ENCODE measurements at regions not wholly inside any gene's neighbourhood (a gene's known extent, or its start where the extent isn't known, plus 50 kb on each side); places are given as distances from the start of the nearest gene placed in this dataset.
A peak's percentile ranks its signal among the peaks of the same experiment; 100 is the strongest.

- H3K4me1 ChIP-seq, result no peaks in the 10 kb centered on the region
- H3K27ac ChIP-seq, result peak overlapping the region in 1 of 3 donors; percentile 18
- no peaks in the 10 kb centered on the region for H3K9me3 ChIP-seq
- intact Hi-C loops (cut with DNase I), result no loop called here
- DNase-seq, result no peak
- no peaks in the 10 kb centered on the region for H3K27me3 ChIP-seq
- no peaks in the 10 kb centered on the region for H3K36me3 ChIP-seq
- no peak overlapping the region for H3K4me3 ChIP-seq (replicated peaks in 1 of 3)
- TF ChIP-seq CTCF (IDR thresholded peaks at IDR 0.05), result no peak
- TF ChIP-seq POLR2A (IDR thresholded peaks at IDR 0.05), result no peak
- WGBS, 2 donors, result 32 to 85% methylated on average over 3 of the region's 3 CpGs
Observed at GRCh38 chr3:95408464-95408862, 1345.6 kb downstream of the NSUN3 start.

- Histone ChIP-seq H3K9me3 (no peaks in the 10 kb centered on the region), H3K27ac (no peak overlapping the region), H3K36me3 (no peaks in the 10 kb centered on the region), H3K4me3 (replicated peaks in 1 of 3) (no peak overlapping the region), H3K27me3 (no peaks in the 10 kb centered on the region), H3K4me1 (no peaks in the 10 kb centered on the region)
- no peak for TF ChIP-seq CTCF (IDR thresholded peaks at IDR 0.05)
- TF ChIP-seq POLR2A (IDR thresholded peaks at IDR 0.05), result no peak
- 85 to 100% methylated on average over 4 to 6 of the region's 6 CpGs for WGBS, 2 donors
- intact Hi-C loops (cut with DNase I), result no loop called here
- no peak for DNase-seq
Observed at GRCh38 chr3:95418251-95418650, 1355.4 kb downstream of the NSUN3 start.

GRCh38 chr3:95424279-95424678 is 1361.4 kb downstream of the NSUN3 start:
- H3K36me3 ChIP-seq, result no peaks in the 10 kb centered on the region
- no peak overlapping the region for H3K27ac ChIP-seq
- H3K4me3 ChIP-seq (replicated peaks in 1 of 3), result no peak overlapping the region
- H3K27me3 ChIP-seq, result no peaks in the 10 kb centered on the region
- H3K9me3 ChIP-seq, result no peaks in the 10 kb centered on the region
- no peak for TF ChIP-seq POLR2A (IDR thresholded peaks at IDR 0.05)
- no peak for DNase-seq
- no peaks in the 10 kb centered on the region for H3K4me1 ChIP-seq
- 83 to 85% methylated on average over 5 of the region's 5 CpGs for WGBS, 2 donors
- intact Hi-C loops (cut with DNase I), result no loop called here

GRCh38 chr3:95434491-95434890 is 1371.6 kb downstream of the NSUN3 start:
- 0 to 35% methylated on average over 1 of the region's 1 CpG for WGBS, 2 donors
- intact Hi-C loops (cut with DNase I), result no loop called here

GRCh38 chr3:95437409-95437808 is 1374.5 kb downstream of the NSUN3 start:
- Histone ChIP-seq H3K27me3 (no peaks in the 10 kb centered on the region), H3K4me1 (no peaks in the 10 kb centered on the region), H3K4me3 (replicated peaks in 1 of 3) (no peak overlapping the region), H3K27ac (no peak overlapping the region), H3K9me3 (no peaks in the 10 kb centered on the region), H3K36me3 (no peaks in the 10 kb centered on the region)
- no peak for TF ChIP-seq CTCF (IDR thresholded peaks at IDR 0.05)
- TF ChIP-seq POLR2A (IDR thresholded peaks at IDR 0.05), result no peak
- intact Hi-C loops (cut with DNase I), result no loop called here
- DNase-seq, result no peak

More at GRCh38 chr3:95434491-95434890, 1371.6 kb downstream of the NSUN3 start:
- TF ChIP-seq CTCF (IDR thresholded peaks at IDR 0.05) (no peak), POLR2A (IDR thresholded peaks at IDR 0.05) (no peak)
- Histone ChIP-seq H3K4me1 (no peaks in the 10 kb centered on the region), H3K9me3 (no peaks in the 10 kb centered on the region), H3K36me3 (no peaks in the 10 kb centered on the region), H3K27ac (no peak overlapping the region), H3K27me3 (no peaks in the 10 kb centered on the region), H3K4me3 (replicated peaks in 1 of 3) (no peak overlapping the region)
- DNase-seq, result no peak

- no peaks in the 10 kb centered on the region for H3K9me3 ChIP-seq
- TF ChIP-seq CTCF (IDR thresholded peaks at IDR 0.05) (no peak), POLR2A (IDR thresholded peaks at IDR 0.05) (no peak)
Observed at GRCh38 chr3:95438274-95438673, 1375.4 kb downstream of the NSUN3 start.

More at GRCh38 chr3:95438274-95438673, 1375.4 kb downstream of the NSUN3 start:
- intact Hi-C loops (cut with DNase I), result no loop called here
- no peak for DNase-seq
- Histone ChIP-seq H3K27me3 (no peaks in the 10 kb centered on the region), H3K36me3 (no peaks in the 10 kb centered on the region), H3K27ac (no peak overlapping the region), H3K4me1 (no peaks in the 10 kb centered on the region), H3K4me3 (replicated peaks in 1 of 3) (no peak overlapping the region)
